Cardiac muscle cell (in vitro differentiated cells and primary cell): ENCODE measurements at regions not wholly inside any gene's neighbourhood (a gene's known extent, or its start where the extent isn't known, plus 50 kb on each side); places are given as distances from the start of the nearest gene placed in this dataset.
A peak's percentile ranks its signal among the peaks of the same experiment; 100 is the strongest.

Experiments used
- DNase-seq, 2 donors: peaks; one replicate each; pipeline versions ENCODE4 v3.0.0 to v3.0.0-alpha.2; 2010 to 2017; ENCODE audit warnings: low read depth in 1 of 2, low spot score in 1 of 2
- H3K27ac ChIP-seq: fragments of 200-600 bp; sonication (generic); 2 replicates; pipeline ENCODE4 v1.5.1; 2016
- H3K27me3 ChIP-seq: fragments of 200-600 bp; sonication (generic); 2 replicates; pipeline ENCODE4 v1.6.0; 2016; ENCODE audit warnings: control low read depth
- H3K36me3 ChIP-seq: fragments of 200-600 bp; sonication (generic); 2 replicates; pipeline ENCODE4 v1.5.1; 2016; ENCODE audit warnings: control low read depth
- H3K4me1 ChIP-seq: fragments of 200-600 bp; sonication (generic); 2 replicates; pipeline ENCODE4 v1.8.1; 2017; ENCODE audit warnings: low read depth, mild to moderate bottlenecking, mixed run types
- H3K4me3 ChIP-seq: fragments of 200-600 bp; sonication (generic); 2 replicates; pipeline ENCODE4 v1.5.1; 2016; ENCODE audit warnings: mild to moderate bottlenecking
- H3K9me3 ChIP-seq: fragments of 200-600 bp; sonication (generic); 2 replicates; pipeline ENCODE4 v1.5.1; 2017; ENCODE audit warnings: low read depth, mild to moderate bottlenecking, control low read depth
- TF ChIP-seq, protein P1 (sequence below): IDR thresholded peaks from 2 replicates; pipeline ENCODE4 v1.5.1; 2012; ENCODE audit warnings: low read depth, mild to moderate bottlenecking, low read length

- Histone ChIP-seq H3K27me3 (no peaks in the 10 kb centered on the region), H3K27ac (no peak overlapping the region), H3K9me3 (no peaks in the 10 kb centered on the region), H3K4me1 (no peaks in the 10 kb centered on the region), H3K4me3 (no peak overlapping the region), H3K36me3 (no peaks in the 10 kb centered on the region)
- no peak for DNase-seq
- TF ChIP-seq, protein P1, sequence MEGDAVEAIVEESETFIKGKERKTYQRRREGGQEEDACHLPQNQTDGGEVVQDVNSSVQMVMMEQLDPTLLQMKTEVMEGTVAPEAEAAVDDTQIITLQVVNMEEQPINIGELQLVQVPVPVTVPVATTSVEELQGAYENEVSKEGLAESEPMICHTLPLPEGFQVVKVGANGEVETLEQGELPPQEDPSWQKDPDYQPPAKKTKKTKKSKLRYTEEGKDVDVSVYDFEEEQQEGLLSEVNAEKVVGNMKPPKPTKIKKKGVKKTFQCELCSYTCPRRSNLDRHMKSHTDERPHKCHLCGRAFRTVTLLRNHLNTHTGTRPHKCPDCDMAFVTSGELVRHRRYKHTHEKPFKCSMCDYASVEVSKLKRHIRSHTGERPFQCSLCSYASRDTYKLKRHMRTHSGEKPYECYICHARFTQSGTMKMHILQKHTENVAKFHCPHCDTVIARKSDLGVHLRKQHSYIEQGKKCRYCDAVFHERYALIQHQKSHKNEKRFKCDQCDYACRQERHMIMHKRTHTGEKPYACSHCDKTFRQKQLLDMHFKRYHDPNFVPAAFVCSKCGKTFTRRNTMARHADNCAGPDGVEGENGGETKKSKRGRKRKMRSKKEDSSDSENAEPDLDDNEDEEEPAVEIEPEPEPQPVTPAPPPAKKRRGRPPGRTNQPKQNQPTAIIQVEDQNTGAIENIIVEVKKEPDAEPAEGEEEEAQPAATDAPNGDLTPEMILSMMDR = no peak
Observed at GRCh38 chr13:83941701-83942335, 59.5 kb upstream of the SLITRK1 start.

DNA sequence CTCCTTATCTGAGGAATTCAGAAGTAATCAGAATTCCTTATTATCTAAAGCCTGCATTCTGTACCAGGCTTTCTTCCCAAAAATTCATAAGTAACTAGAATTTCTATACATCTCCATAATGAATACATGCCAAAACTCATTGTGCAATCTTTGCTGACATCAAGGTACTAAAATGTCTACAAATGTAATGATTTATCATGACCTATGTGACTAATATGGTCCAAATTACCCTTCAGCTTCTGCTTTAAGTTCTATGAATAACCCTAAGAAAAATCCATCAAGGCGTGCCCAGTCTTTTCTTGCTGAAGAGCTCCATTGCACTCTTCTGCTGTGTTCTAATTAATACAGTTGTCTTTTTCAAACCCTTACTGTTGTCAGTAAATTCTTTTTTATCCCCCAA lies 58.5 kb upstream of the SLITRK1 start:
- TF ChIP-seq, protein P1 = no peak
- Histone ChIP-seq H3K9me3 (no peaks in the 10 kb centered on the region), H3K36me3 (no peaks in the 10 kb centered on the region), H3K27ac (no peak overlapping the region), H3K4me1 (no peaks in the 10 kb centered on the region), H3K4me3 (no peak overlapping the region), H3K27me3 (no peaks in the 10 kb centered on the region)
- DNase-seq = peak in 1 of 2 donors; percentile 11

DNA sequence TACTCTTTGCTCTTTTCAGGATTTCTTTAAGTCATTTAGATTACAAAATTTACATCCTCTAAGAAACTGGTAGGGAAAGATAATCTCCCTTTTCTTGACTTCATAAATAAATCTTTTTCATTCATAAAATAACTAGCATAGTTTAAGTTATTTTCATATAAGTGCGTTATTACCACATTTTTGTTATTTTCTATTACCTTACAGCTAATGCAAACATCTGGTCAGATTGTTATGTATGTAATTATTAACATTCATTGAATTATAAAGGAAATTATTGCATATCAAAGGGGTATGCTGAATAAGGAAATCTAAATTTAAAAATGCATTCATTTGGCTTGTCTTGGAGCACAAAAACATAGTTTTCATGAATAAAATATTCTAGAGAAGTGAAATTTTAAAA lies 55.3 kb upstream of the SLITRK1 start:
- H3K4me3 ChIP-seq = no peak overlapping the region
- H3K36me3 ChIP-seq = no peaks in the 10 kb centered on the region
- H3K27me3 ChIP-seq = no peaks in the 10 kb centered on the region
- H3K9me3 ChIP-seq = no peaks in the 10 kb centered on the region
- TF ChIP-seq, protein P1 = no peak
- no peak for DNase-seq
- H3K27ac ChIP-seq = no peak overlapping the region
- H3K4me1 ChIP-seq = no peaks in the 10 kb centered on the region

DNA sequence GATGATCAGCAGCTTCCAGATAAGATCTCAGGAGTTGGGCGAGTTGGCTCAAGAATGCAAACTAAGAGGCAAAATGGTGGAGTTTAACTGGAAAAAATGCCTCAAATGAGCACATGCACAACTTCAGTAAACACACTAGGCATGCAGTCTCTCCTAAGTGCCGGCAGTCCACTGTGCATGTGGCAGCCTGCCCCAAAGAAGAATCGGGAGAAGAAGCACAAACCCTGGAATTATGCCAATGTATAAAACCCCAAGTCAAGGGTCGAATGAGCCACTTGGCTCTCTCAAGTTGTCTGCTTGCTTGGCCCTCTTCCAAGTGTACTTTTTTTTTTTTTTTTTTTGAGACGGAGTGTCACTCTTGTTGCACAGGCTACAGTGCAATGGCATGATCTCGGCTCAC lies 53.3 kb upstream of the SLITRK1 start:
- TF ChIP-seq, protein P1 = no peak
- Histone ChIP-seq H3K4me3 (no peak overlapping the region), H3K36me3 (no peaks in the 10 kb centered on the region), H3K27ac (no peak overlapping the region), H3K9me3 (no peaks in the 10 kb centered on the region), H3K27me3 (no peaks in the 10 kb centered on the region), H3K4me1 (no peaks in the 10 kb centered on the region)
- no peak for DNase-seq
